ENCODE measurements at regions not wholly inside any gene's neighbourhood (a gene's known extent, or its start where the extent isn't known, plus 50 kb on each side); places are given as distances from the start of the nearest gene placed in this dataset.

DNA sequence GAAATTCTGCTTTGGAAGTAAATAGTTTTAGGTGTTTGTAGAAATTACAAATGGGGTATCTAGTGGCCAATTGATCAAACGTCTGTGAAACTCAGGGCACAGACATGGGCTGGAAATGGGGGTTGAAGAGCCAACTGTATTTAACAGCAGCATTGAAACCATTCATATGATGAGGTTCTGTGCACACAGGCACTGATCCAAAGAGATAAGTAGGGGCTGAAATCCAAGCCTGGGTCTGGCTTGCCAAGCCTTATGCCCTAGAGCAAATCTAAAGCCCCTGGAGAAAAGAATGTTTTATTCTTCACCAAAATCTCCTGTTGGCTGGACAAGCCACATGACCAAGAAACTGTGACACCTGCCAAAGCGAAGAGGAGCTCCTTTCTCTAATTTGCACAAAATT lies 67.6 kb upstream of the ST6GALNAC5 start:
- no peaks in the 10 kb centered on the region for H3K36me3 ChIP-seq (ENCODE audit: control insufficient read depth, insufficient read depth, low read length)
- H3K27ac ChIP-seq (ENCODE audit: low read length): no peak overlapping the region
- 20% methylated on average over 1 of the region's 2 CpGs for WGBS (ENCODE audit: insufficient coverage)
- H3K4me1 ChIP-seq (ENCODE audit: control insufficient read depth, insufficient read depth, low read length): no peaks in the 10 kb centered on the region
- H3K27me3 ChIP-seq (ENCODE audit: control insufficient read depth, insufficient read depth, low read length): no peaks in the 10 kb centered on the region
- H3K4me3 ChIP-seq (ENCODE audit: low read length): no peak overlapping the region
- peak; percentile 8 for DNase-seq
- no peaks in the 10 kb centered on the region for H3K9me3 ChIP-seq (replicated peaks; ENCODE audit: control insufficient read depth, low read depth, low read length)

DNA sequence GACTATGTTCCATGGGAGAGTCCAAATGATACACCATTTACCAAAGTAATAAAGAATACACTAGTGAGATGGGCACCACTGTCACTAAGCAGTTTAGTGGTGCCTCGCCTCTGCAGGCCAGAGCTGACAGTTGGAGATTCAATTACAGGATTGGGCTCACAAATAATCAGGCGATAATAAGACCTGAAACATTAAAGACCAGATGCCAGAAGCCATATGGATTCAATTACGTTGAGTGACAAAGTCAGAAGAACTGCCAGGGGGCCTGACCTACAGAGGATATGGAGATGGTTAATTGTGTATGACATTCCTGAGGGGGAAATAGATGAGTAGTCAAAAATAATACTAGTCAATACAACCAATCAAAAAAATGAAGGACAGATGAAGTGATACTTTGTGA lies 65.2 kb upstream of the ST6GALNAC5 start:
- Histone ChIP-seq H3K27ac (ENCODE audit: low read length) (no peak overlapping the region), H3K36me3 (ENCODE audit: control insufficient read depth, insufficient read depth, low read length) (no peaks in the 10 kb centered on the region), H3K9me3 (replicated peaks; ENCODE audit: control insufficient read depth, low read depth, low read length) (no peaks in the 10 kb centered on the region), H3K4me1 (ENCODE audit: control insufficient read depth, insufficient read depth, low read length) (no peaks in the 10 kb centered on the region), H3K27me3 (ENCODE audit: control insufficient read depth, insufficient read depth, low read length) (no peaks in the 10 kb centered on the region), H3K4me3 (ENCODE audit: low read length) (no peak overlapping the region)
- no peak for DNase-seq
- 53% methylated on average over 2 of the region's 3 CpGs for WGBS (ENCODE audit: insufficient coverage)

DNA sequence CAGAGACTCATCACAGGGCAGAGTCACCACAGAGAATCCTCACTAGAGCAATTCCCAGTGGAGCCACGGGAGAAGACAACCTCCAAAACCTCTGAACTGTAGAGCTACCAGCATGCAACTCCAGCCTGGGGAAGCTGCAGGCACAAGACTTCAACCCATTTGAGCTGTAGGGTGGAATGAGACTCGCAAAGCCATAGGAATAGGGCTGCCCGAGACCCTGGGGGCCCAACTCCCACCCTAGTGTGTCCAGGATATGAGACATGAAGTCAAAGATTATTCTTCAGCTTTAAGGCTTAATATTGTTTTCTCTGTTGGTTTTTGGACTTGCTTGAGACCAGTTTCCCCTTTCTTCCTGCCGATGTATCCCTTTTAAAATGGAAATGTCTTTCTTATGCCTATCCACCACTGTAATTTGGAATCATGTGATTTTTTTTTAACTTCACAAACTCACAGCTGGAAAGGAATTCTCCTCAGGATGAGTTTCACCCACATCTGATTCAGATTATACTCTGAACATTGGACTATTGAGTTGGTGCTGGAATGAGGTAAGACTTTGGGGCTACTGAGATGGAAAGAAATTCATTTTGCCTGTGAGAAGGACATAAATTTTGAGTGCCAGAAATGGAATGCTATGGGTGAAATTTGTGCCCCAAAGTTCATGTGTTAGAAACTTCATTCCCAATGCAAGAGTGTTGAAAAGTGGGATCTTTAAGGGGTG lies 59.6 kb upstream of the ST6GALNAC5 start:
- Histone ChIP-seq H3K9me3 (replicated peaks; ENCODE audit: control insufficient read depth, low read depth, low read length) (no peaks in the 10 kb centered on the region), H3K27me3 (ENCODE audit: control insufficient read depth, insufficient read depth, low read length) (no peaks in the 10 kb centered on the region), H3K4me3 (ENCODE audit: low read length) (no peak overlapping the region), H3K36me3 (ENCODE audit: control insufficient read depth, insufficient read depth, low read length) (no peaks in the 10 kb centered on the region), H3K27ac (ENCODE audit: low read length) (no peak overlapping the region), H3K4me1 (ENCODE audit: control insufficient read depth, insufficient read depth, low read length) (no peaks in the 10 kb centered on the region)
- WGBS (ENCODE audit: insufficient coverage): no CpG with 5 or more reads among the region's 4 CpGs
- DNase-seq: no peak

Data from muscle of leg (tissue), 3 donors.